GM10266 (cell line): ENCODE measurements at regions not wholly inside any gene's neighbourhood (a gene's known extent, or its start where the extent isn't known, plus 50 kb on each side); places are given as distances from the start of the nearest gene placed in this dataset.

Experiments
- DNase-seq: peaks from one replicate; pipeline ENCODE4 v3.0.0; 2012; ENCODE audit errors: extremely low spot score
- CTCF ChIP-seq: IDR thresholded peaks from 2 replicates; pipeline ENCODE4 v1.5.1; 2012; ENCODE audit warnings: mild to moderate bottlenecking, low read depth; ENCODE audit not compliant: control insufficient read depth, insufficient read depth; ENCODE audit errors: missing control alignments

GRCh38 chr19:27691991-27692390 lies 1521.0 kb downstream of the UQCRFS1 start:
- DNase-seq = no peak
- TF ChIP-seq CTCF = no peak

- TF ChIP-seq CTCF = no peak
- DNase-seq = no peak
Measured at GRCh38 chr19:27689734-27690241, 1523.2 kb downstream of the UQCRFS1 start.

GRCh38 chr19:27684293-27684692 lies 1528.7 kb downstream of the UQCRFS1 start:
- no peak for DNase-seq
- TF ChIP-seq CTCF = no peak

GRCh38 chr19:27681972-27682371 lies 1531.0 kb downstream of the UQCRFS1 start:
- DNase-seq = no peak
- TF ChIP-seq CTCF = no peak

- no peak for TF ChIP-seq CTCF
- DNase-seq = no peak
Measured at GRCh38 chr19:27679905-27680304, 1533.0 kb downstream of the UQCRFS1 start.

GRCh38 chr19:27679399-27679798 lies 1533.6 kb downstream of the UQCRFS1 start:
- no peak for TF ChIP-seq CTCF
- DNase-seq = no peak

- no peak for TF ChIP-seq CTCF
- no peak for DNase-seq
Measured at GRCh38 chr19:27676877-27677276, 1536.1 kb downstream of the UQCRFS1 start.
